Ascending aorta (tissue), 2 donors: ENCODE measurements at regions not wholly inside any gene's neighbourhood (a gene's known extent, or its start where the extent isn't known, plus 50 kb on each side); places are given as distances from the start of the nearest gene placed in this dataset.

ENCODE experiments used
- DNase-seq, 2 donors: peaks; one replicate each; pipeline ENCODE4 v3.0.0-alpha.2; 2019; ENCODE audit warnings: low spot score in 2 of 2
- H3K27ac ChIP-seq, 2 donors: fragments of 200-600 bp; sonication (generic); one replicate each; pipeline ENCODE4 v1.5.1; 2016 to 2017; ENCODE audit warnings: mild to moderate bottlenecking in 1 of 2
- H3K27me3 ChIP-seq: fragments of 200-600 bp; sonication (generic); one replicate; pipeline ENCODE4 v1.5.1; 2017
- H3K36me3 ChIP-seq, 2 donors: fragments of 200-600 bp; sonication (generic); one replicate each; pipeline ENCODE4 v1.5.1; 2016
- H3K4me1 ChIP-seq, 2 donors: fragments of 200-600 bp; sonication (generic); one replicate each; pipeline ENCODE4 v1.5.1; 2016 to 2017; ENCODE audit warnings: mild to moderate bottlenecking in 1 of 2
- H3K4me3 ChIP-seq, 2 donors: fragments of 200-600 bp; sonication (generic); one replicate each; pipeline ENCODE4 v1.5.1; 2016 to 2017; ENCODE audit warnings: mild to moderate bottlenecking in 1 of 2
- H3K9me3 ChIP-seq, 2 donors: fragments of 200-600 bp; sonication (generic); one replicate each; pipeline ENCODE4 v1.5.1; 2016
- CTCF ChIP-seq, 3 experiments: fragments of 200-600 bp in 2 of 3; fragments of 450-650 bp in 1 of 3; sonication (generic) in 2 of 3; IDR thresholded peaks; one replicate each; pipeline ENCODE4 v1.5.1; 2016 to 2019; ENCODE audit warnings: antibody characterized with exemption in 3 of 3, mild to moderate bottlenecking in 1 of 3, moderate library complexity in 1 of 3
- intact Hi-C: fragments of 100-400 bp; cut with DNase I; formaldehyde crosslinking; loops from one replicate; pipeline ENCODE4 v1.15.1; 2023

- intact Hi-C loops, result no loop called here
These were observed 317.0 kb upstream of the RRP15 start for GRCh38 chr1:217968085-217968484.

GRCh38 chr1:217969428-217969827 lies 315.7 kb upstream of the RRP15 start:
- TF ChIP-seq CTCF (IDR thresholded peaks at IDR 0.05), result no peak
- Histone ChIP-seq H3K27me3 (no peaks in the 10 kb centered on the region), H3K4me1 (no peaks in the 10 kb centered on the region), H3K27ac (no peak overlapping the region), H3K36me3 (no peaks in the 10 kb centered on the region), H3K4me3 (no peak overlapping the region), H3K9me3 (no peaks in the 10 kb centered on the region)
- intact Hi-C loops, result no loop called here
- no peak for DNase-seq

More at GRCh38 chr1:217968085-217968484, 317.0 kb upstream of the RRP15 start:
- Histone ChIP-seq H3K4me3 (no peak overlapping the region), H3K9me3 (no peaks in the 10 kb centered on the region), H3K27me3 (no peaks in the 10 kb centered on the region), H3K27ac (no peak overlapping the region), H3K36me3 (no peaks in the 10 kb centered on the region), H3K4me1 (no peaks in the 10 kb centered on the region)
- DNase-seq, result no peak
- no peak for TF ChIP-seq CTCF (IDR thresholded peaks at IDR 0.05)

GRCh38 chr1:217977943-217978342 lies 307.1 kb upstream of the RRP15 start:
- no peak for TF ChIP-seq CTCF (IDR thresholded peaks at IDR 0.05)
- DNase-seq, result no peak
- Histone ChIP-seq H3K27me3 (no peaks in the 10 kb centered on the region), H3K4me1 (no peaks in the 10 kb centered on the region), H3K9me3 (no peaks in the 10 kb centered on the region), H3K27ac (no peak overlapping the region), H3K4me3 (no peak overlapping the region), H3K36me3 (no peaks in the 10 kb centered on the region)
- intact Hi-C loops, result no loop called here

- Histone ChIP-seq H3K27ac (no peak overlapping the region), H3K4me3 (no peak overlapping the region), H3K4me1 (no peaks in the 10 kb centered on the region), H3K9me3 (no peaks in the 10 kb centered on the region), H3K36me3 (no peaks in the 10 kb centered on the region), H3K27me3 (no peaks in the 10 kb centered on the region)
- intact Hi-C loops, result no loop called here
- DNase-seq, result no peak
- TF ChIP-seq CTCF (IDR thresholded peaks at IDR 0.05), result no peak
These were observed 303.7 kb upstream of the RRP15 start for GRCh38 chr1:217981430-217981829.

- no peak for TF ChIP-seq CTCF (IDR thresholded peaks at IDR 0.05)
- H3K27me3 ChIP-seq, result no peaks in the 10 kb centered on the region
- H3K27ac ChIP-seq, result no peak overlapping the region
- DNase-seq, result no peak
- no peak overlapping the region for H3K4me3 ChIP-seq
- H3K9me3 ChIP-seq, result no peaks in the 10 kb centered on the region
- intact Hi-C loops, result no loop called here
- H3K4me1 ChIP-seq, result no peaks in the 10 kb centered on the region
- H3K36me3 ChIP-seq, result no peaks in the 10 kb centered on the region
These were observed 302.6 kb upstream of the RRP15 start for GRCh38 chr1:217982331-217983050.

GRCh38 chr1:217983051-217983375 lies 302.1 kb upstream of the RRP15 start:
- H3K9me3 ChIP-seq, result no peaks in the 10 kb centered on the region
- H3K27ac ChIP-seq, result no peak overlapping the region
- TF ChIP-seq CTCF (IDR thresholded peaks at IDR 0.05), result no peak
- DNase-seq, result no peak
- intact Hi-C loops, result no loop called here
- H3K36me3 ChIP-seq, result no peaks in the 10 kb centered on the region
- H3K27me3 ChIP-seq, result no peaks in the 10 kb centered on the region
- H3K4me1 ChIP-seq, result no peaks in the 10 kb centered on the region
- H3K4me3 ChIP-seq, result no peak overlapping the region
